ENCODE measurements at regions not wholly inside any gene's neighbourhood (a gene's known extent, or its start where the extent isn't known, plus 50 kb on each side); places are given as distances from the start of the nearest gene placed in this dataset.

DNA sequence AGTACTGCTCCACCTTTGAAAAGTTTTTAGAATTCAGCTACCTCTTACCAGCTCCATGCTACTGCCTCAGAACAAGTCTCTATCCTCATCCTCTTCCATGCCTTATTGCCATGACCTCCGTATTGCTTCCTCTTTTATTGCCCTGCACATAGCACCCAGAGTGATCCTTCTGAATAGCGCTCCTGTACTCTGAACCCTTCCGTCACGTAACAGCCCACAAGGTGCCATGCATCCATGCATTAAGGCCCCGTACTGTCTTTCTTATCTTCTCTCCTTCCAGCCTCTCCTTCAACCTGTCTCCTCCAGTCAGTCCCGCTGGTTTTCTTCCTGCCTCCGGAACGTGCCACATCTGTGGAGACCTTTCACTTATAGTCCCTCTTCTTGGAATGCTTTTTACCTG, 273.3 kb upstream of the SEMA6A start:
- no peak for DNase-seq (ENCODE audit: low read depth)

DNA sequence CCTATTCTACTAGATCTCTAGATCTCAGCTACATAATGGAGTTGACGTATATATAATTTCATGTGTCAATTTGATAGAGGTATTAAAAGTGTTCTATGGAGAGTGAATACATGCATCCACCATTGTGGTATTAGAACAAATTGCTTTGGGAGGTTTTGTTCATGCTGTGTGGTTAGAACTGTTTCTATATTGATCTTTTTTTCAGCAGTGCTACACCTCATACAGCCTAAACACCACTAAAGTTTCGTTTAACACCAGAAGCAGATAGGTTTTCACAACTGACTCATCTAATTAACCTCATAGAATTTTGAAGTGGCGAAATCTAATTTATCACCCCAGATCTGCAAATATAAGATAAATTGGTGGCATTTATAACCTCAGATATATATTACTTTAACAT, 269.4 kb upstream of the SEMA6A start:
- DNase-seq (ENCODE audit: low read depth) = no peak

DNA sequence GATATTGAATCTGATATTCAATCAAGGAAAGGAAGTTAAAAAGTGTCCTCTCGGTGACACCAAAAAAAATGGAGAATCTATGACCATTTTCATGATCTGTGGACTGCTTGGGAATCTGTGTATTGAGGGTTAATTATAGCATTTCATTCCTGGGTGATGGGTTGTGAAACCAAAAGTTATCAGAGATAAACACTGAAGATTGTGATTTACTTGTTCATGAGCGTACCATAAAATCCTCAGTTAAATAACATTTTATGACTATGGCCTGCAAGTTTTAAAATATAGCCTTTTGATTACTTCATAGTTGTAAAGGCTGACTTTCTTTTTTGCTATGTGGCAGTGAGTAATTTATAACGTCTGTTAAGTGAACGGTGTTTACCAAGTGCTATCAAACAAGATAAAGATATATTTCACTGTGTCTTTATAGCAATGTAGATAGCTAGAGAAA, 267.9 kb upstream of the SEMA6A start:
- DNase-seq (ENCODE audit: low read depth) = no peak

DNA sequence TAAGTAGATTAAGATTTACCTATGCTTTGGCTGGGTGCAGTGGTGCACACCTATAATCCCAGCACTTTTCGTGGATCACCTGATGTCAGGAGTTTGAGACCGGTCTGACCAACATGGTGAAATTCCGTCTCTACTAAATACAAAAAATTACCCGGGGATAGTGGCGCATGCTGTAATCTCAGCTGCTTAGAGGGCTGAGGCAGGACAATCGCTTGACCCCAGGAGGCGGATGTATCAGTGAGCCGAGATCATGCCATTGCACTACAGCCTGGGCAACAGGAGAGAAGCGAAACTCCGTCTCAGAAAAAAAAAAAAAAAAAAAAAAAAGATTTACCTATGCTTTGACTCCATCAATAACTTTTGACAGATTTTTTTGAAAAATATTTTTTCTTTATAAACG, 267.1 kb upstream of the SEMA6A start:
- no peak for DNase-seq (ENCODE audit: low read depth)

DNA sequence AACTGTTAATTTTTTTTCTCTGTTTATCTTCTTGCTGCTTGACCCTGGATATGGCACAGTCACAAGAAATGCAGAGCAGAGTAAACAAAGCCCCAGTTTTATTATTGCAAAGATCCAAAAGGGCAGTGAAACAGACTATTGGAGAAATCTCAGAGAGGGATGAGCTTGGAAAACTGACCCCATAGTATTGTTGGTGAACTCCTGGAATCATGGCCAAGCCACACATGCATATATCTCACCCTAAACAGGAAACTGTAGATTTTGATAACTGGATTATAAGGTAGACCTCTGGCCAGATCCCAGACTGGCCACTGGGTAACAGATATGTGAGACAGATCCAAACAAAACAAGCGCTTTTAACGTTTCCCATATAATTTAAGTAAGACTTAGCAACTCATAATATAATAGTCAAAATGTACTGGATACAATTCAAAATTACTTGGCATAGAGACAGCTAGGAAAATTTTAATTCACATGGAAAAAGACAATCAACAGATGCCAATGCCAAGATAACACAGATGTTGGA, 263.5 kb upstream of the SEMA6A start:
- DNase-seq (ENCODE audit: low read depth) = no peak

DNA sequence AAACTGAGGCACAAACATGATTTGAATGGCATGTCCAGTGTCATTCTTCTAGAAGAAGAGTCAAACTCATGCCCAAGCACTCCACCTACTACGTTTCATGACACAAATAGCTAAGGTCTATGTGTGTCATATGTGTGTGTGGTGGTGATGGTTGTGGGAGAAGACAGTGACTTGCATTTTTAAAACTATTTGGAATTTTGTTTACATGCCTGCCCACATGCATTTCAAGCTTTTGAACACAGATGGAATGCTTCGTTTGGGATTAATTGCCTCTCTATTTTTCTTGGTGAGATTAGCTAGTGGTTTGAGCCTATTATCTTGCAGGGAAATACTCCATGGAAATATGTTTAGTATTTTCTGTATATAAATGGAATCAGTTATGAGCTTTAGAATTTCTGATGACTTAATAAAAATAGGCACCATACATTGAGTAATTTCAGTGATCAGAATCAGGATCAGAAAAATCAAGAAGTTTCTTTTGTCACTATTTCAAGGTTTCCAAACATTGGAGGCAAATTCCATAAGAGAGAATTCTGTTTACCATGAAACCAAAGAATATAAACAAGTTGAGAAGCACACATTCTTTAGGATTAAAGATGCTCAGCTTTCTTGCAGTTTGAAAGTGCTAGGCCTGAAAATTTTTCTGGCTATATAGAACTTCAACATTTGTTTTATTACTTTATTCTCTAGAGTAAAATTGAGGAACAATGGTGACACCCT, 260.3 kb upstream of the SEMA6A start:
- no peak for DNase-seq (ENCODE audit: low read depth)

DNA sequence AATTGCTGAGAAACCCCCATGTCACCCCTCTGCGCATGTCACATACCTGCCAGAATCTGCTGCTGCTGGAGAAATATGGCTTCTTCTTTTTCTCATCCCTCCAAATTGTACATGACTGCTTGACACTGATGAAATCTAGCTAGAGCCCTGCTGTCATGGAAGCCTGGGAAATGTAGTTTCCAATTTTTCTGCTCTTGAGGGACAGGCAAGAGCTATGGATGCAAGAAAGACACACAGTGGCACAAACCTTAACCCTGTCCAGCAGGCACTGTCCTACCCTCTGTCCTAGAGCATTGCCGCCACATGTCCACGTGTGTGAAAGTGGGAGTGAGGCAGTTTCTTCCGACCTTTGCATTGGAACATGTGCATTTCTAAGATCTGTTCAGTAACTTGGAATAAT, 255.5 kb upstream of the SEMA6A start:
- no peak for DNase-seq (ENCODE audit: low read depth)

DNA sequence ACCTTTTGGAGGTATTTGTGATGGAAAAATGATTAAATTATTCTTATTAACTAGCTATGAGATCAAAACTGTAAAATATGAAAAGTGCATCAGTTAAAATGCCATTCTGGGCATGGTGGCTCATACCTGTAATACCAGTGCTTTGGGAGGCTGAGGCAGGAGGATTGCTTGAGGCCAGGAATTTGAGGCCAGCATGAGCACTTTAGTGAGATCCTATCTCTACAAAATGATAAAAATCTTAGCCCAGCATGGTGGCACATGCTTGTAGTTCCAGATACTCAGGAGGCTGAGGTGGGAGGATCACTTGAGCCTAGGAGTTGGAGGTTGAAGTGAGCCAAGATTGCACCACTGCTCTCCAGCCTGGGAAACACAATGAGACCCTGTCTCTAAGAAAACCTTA, 252.5 kb upstream of the SEMA6A start:
- DNase-seq (ENCODE audit: low read depth) = no peak

DNA sequence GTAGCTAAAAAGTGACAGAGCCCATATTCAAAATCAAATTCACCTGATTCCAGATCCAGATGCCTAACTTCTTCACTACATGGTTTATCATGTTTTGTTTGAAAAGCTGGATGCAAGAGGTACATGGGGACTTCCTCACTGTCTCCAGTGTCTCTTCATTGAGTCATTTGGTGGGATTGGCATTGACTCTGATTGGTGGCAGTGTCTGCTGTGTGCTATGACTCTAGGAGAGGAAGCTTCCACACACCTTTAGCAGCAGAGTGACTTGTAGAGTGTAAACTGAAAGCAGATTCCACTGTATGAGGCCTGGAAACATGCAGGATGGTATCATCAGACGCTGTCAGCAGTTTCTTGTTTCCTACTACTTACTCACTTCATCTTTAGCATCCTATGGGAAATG, 250.9 kb upstream of the SEMA6A start:
- DNase-seq (ENCODE audit: low read depth) = no peak

DNA sequence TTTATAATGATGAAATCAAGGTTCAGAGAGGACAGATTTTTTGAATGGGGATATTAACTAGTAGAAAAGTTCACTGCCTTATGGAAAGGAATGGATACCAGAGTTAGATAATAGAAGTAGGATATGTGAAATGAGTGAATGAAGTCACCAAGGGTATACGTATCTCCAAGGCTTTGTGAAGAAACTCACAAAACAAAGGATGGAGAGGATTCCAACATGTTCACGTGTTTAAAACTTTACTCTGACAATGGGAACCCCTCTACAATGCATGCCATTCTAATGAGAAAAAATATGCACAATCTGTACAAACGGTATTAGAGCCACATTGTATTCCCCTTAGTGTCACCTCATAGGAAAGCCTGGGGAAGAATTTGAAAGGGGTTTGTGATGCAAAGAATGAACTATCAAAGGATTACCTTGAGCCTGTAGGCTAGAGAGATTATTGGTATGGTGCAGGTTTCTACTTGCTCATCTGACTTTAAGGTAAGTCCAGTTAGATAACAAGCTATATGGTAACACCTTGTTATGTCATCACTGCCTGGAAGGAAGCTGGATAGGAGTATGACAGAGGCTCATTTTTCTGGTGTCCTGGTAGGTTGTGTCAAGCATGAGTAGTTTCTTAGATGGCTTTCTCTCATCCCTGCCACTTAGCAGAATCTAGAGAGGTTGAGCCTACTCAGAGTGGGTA, 250.3 kb upstream of the SEMA6A start:
- no peak for DNase-seq (ENCODE audit: low read depth)

DNA sequence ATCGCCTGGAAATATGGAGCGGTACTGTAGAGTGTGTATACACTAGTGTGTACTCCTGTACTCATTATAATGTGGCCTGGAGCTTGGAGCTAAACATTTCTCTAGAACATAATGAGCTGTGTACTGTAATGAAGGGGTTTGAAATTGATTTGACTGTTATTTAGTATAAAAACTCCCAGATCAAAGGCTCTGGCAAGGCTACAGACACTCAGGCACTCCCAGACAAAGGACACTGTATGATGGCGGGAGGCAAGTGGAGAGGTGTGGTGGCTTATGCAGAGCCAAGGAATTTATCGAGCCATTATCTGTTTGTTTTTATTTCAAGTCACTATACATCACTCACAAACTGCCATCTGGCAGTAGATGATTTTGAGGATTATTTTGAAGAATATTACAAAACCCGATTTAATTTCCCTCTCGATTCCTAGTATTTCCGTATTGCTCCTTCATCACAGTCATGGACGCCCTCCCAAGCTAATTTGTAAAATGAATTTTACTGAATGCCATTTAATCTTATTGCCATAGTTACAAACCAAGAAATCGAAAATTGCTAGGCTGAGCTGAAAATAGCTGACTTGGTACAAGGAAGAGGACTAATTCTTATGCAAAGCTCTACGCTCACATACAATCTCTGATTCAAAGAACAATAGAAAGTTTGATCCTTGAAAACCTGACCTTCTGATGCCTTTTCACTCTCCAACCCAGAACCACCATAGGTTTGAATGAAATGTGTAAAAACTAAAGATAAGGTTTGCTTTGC, 240.2 kb upstream of the SEMA6A start:
- DNase-seq (ENCODE audit: low read depth) = no peak

DNA sequence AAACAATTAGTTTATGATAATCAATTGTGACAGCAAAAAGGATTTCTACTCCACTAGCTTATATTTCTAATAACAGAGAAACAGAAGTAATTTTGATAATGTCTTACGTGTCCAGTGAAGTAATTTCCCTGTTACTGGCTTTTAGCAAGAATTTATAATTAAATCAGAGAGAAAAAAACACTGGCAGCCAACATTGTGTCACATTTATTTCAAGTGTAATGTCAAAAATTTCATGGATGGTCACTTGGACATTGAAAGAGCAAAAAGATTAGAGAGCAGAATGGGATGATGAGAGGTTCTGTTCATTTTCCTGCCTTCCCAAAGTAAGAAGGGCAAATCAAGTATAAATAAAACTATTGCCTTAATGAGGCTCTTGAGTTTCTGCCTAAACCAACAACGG, 239.3 kb upstream of the SEMA6A start:
- DNase-seq (ENCODE audit: low read depth) = no peak

DNA sequence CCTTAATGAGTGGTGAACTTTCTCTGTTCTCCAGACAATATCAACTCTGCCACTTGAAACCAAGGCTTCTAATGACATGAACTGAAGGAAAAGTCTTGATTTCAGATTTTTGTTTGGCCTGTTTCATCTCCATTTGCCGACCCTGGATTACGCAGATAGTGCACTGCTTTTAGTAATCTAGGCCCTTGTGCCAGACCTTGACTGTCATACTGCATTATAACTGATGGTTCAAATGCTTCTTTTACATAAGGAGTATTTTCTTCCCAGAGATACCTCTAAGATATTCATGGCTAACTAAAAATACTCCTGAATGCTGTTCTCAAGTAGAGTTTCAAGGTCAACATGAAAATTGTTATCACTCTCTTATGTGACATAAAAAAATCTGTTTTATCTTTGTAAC, 238.7 kb upstream of the SEMA6A start:
- DNase-seq (ENCODE audit: low read depth) = no peak

DNA sequence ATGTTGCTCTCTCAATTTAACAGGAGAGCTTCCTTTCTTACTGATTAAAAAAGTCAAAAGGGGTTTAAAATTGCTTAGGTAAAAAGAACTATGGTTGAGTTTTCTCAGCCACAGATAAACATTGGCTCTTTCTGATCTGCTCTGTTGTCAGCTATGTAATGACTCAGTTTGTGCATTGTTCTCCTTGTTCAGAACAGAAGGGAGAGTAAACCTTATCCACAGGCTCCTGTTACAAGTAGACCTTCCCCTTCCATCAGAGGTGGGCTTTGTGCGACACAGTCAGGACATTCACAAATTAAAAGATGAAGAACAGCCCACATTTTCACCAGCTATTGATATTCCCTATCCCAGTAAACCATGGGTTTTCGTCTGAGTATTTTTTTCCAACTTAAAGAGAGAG, 236.3 kb upstream of the SEMA6A start:
- DNase-seq (ENCODE audit: low read depth) = no peak

DNA sequence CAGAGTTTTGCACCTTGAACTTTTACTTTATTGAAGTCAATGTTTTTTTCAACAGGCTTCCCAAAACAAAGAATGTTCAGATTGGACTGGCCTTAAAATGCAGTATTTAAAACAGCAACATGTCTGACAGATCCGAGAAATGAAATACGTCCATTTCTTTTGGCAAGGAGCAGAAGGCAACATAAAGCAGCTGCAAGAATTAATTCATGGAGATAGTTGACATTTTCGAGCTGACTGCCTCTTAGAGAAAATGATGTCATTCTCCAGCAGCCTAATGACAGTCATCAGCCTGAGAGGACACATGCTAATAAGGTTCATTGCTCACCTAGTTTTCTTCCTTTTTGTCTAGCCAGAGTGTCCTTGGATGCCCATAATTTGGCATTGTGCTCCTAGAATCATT, 232.2 kb upstream of the SEMA6A start:
- no peak for DNase-seq (ENCODE audit: low read depth)

DNA sequence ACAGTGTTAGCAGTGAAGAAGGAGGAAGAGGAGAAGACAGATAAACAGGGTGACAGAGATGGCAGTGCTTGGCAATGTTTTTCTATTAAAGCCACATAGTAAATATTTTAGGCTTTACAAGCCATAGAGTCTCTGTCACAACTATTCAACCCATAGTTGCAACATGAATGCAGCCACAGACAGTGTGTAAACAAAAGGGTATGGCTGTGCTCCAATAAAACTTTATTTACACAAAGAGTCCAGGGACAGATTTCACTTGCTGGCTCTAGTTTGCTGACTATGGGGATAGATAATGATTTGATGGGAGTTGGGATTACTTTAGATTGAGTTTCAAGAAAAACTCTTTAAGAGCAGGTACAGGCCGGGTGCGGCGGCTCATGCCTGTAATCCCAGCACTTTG, 224.8 kb upstream of the SEMA6A start:
- no peak for DNase-seq (ENCODE audit: low read depth)

DNA sequence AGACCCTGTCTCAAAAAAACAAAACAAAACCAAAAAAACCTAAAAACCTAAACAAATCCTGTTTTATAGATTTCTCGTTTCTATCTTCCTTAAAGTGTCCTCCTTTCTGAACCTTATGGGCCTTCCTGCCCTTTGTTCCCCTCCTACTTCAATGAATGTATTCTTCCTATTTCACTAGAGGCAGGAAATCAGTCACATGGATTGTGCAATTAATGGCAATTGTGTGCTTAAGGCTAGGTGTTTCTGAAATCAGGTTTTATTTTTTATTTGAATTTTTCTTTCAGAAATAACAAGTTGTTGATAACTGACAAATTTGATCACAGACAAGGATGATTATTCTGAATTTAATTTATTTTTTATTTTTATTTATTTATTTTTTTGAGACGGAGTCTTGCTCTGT, 220.6 kb upstream of the SEMA6A start:
- no peak for DNase-seq (ENCODE audit: low read depth)

DNA sequence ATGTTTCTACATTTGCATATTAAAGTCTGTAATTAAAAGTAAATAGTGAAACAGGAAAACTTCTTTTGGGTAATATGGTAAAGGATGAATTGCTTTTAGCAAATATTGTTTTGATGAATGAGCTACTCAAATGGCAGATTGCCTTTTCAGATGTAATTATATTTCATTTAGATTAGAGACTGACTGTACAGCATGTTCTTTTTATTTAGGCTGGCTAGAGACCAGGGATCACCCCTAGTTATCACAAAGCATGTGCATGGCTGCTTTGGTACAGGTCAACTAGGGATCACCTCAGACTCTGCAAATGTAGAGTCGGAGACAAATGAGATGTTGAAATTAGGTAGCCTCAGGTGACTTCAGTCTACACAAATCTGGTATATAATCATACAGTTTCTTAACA, 214.9 kb upstream of the SEMA6A start:
- DNase-seq (ENCODE audit: low read depth) = no peak

DNA sequence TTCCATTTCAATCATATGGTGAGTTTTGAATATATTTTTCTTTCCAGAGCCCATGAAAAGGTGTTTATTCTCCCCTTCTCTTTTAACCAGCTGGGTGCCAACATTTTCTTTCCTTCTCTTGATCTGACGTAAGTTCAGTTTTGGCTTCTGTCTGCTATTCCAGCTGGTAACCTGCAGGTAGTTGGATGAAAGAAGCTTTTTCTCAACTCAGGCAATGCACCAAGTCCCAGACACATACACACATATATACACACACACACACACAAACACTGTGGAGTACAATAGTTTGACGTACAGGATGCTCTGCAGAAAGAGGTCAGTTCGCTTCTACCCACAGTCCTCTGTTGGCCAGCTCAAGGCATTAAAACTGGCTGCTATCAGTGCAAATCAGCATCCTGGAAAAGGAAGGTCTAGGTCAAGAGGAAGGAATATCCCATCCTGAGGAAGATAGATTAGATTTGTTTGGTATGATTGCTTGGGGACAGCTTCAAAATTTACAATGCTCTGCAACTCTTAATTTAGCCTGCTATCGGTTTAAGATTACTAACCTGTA, 214.3 kb upstream of the SEMA6A start:
- no peak for DNase-seq (ENCODE audit: low read depth)

DNA sequence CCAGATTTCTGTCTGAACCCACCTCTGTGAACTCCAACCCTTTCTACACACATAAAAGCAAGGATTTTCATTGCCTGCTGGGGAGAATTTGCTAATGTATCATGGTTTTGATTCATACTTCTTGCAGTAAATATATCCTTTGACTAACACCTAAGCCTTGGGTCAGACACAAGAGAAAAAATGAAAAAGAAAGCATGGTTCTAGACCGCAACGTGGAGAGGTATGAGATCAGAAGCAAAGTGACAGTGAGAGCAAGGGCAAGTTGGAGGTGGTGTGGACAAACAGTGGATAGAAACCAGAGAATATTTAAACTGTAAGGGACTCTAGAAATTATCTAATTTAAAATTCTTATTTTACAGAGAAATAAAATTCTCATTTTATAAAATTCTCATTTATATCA, 212.9 kb upstream of the SEMA6A start:
- no peak for DNase-seq (ENCODE audit: low read depth)

DNA sequence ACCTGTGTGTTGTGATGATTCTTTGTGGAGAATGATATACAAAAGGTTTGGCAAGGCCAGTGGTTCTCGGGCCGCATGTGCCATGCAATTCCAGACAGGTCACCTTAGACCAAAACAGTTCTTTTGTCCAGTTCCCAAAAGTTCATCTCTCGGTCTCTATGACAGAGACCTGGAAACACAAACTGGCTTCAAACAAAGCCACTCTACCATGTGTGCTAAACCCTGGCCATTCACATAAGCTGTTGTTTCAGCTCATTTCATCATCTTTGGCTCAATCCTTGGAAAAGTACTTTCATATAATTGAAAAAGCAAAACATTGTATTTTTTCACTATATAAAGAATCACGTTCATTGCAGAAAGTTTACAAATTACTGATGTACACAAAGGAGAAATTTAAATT, 210.5 kb upstream of the SEMA6A start:
- no peak for DNase-seq (ENCODE audit: low read depth)

DNA sequence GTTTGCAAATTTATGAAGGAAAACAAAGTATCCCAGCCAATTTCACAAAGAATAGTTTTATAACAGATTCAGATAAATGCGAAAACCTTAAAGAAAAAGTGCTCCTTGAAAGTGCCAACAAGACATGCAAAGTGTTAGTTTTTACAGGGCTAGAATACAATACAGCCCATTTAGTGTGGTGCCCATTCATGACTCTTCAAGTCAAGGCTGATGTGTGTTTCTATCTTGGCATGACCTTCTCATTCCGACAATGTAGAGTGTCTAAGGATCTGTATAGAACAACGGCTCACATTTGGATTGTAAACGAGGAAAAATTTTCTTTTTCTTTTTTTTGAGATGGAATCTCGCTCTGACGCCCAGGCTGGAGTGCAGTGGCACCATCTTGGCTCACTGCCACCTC, 205.2 kb upstream of the SEMA6A start:
- DNase-seq (ENCODE audit: low read depth) = no peak

Data from stimulated activated CD4-positive, alpha-beta T cell treated with anti-CD3 and anti-CD28 coated beads, Interleukin-2, amount 100 ng/mL, for 4 hours (primary cell).